ENCODE measurements at regions not wholly inside any gene's neighbourhood (a gene's known extent, or its start where the extent isn't known, plus 50 kb on each side); places are given as distances from the start of the nearest gene placed in this dataset.

- peak; percentile 37 for TF ChIP-seq POLR2A (IDR thresholded peaks at IDR 0.05; ENCODE audit: low read depth, low read length)
- TF ChIP-seq EZH2 (IDR thresholded peaks at IDR 0.05; ENCODE audit: borderline replicate concordance, low read depth, low read length, severe bottlenecking) = no peak
- TF ChIP-seq CTCF (IDR thresholded peaks at IDR 0.05; ENCODE audit: extremely low read depth in 1 of 2, insufficient read depth in 1 of 2, low read depth in 1 of 2, low read length in 2 of 2) = no peak
- TF ChIP-seq GATA2 (IDR thresholded peaks at IDR 0.05; ENCODE audit: insufficient read depth, insufficient read length, low read depth, low read length) = peak; percentile 10
- TF ChIP-seq MYC (IDR thresholded peaks at IDR 0.05; ENCODE audit: low read depth, low read length) = no peak
Observed at GRCh38 chr1:101181930-101182329, 54.9 kb upstream of the S1PR1 start.

All from endothelial cell of umbilical vein (primary cell).